H9 (cell line): ENCODE measurements at regions not wholly inside any gene's neighbourhood (a gene's known extent, or its start where the extent isn't known, plus 50 kb on each side); places are given as distances from the start of the nearest gene placed in this dataset.

Experiments used
- DNase-seq: peaks from one replicate; pipeline ENCODE4 v3.0.0-alpha.2; 2017
- H2AFZ ChIP-seq: one replicate; pipeline ENCODE4 v1.6.1; 2013; ENCODE audit warnings: mild to moderate bottlenecking, low read length, control low read depth, moderate library complexity
- H2AK5ac ChIP-seq: 2 replicates; pipeline ENCODE4 v1.6.1; 2013; ENCODE audit warnings: low read length, control low read depth, mixed read lengths; ENCODE audit not compliant: insufficient read length
- H2BK120ac ChIP-seq: one replicate; pipeline ENCODE4 v1.6.1; 2013; ENCODE audit warnings: low read depth, mild to moderate bottlenecking, low read length, control low read depth, inconsistent platforms; ENCODE audit not compliant: poor library complexity, severe bottlenecking
- H2BK12ac ChIP-seq: 2 replicates; pipeline ENCODE4 v1.6.1; 2013; ENCODE audit warnings: low read length, control low read depth, mixed read lengths, low read depth; ENCODE audit not compliant: insufficient read length
- H2BK15ac ChIP-seq: 2 replicates; pipeline ENCODE4 v1.6.1; 2013; ENCODE audit warnings: low read depth, low read length, control low read depth
- H2BK20ac ChIP-seq: one replicate; pipeline ENCODE4 v1.6.1; 2013; ENCODE audit warnings: low read depth, mild to moderate bottlenecking, low read length, control low read depth, inconsistent platforms; ENCODE audit not compliant: poor library complexity, severe bottlenecking
- H2BK5ac ChIP-seq: 2 replicates; pipeline ENCODE4 v1.6.1; 2013; ENCODE audit warnings: low read length, control low read depth, mixed read lengths; ENCODE audit not compliant: insufficient read length
- H3K14ac ChIP-seq: 2 replicates; pipeline ENCODE4 v1.6.1; 2013; ENCODE audit warnings: low read length, control low read depth; ENCODE audit not compliant: insufficient read depth
- H3K18ac ChIP-seq: 2 replicates; pipeline ENCODE4 v1.6.1; 2013; ENCODE audit warnings: low read depth, mild to moderate bottlenecking, mixed read lengths, low read length, control low read depth; ENCODE audit not compliant: insufficient read length
- H3K23ac ChIP-seq: 2 replicates; pipeline ENCODE4 v1.6.1; 2013; ENCODE audit warnings: low read length, control low read depth, mixed read lengths, low read depth; ENCODE audit not compliant: insufficient read length
- H3K23me2 ChIP-seq: 2 replicates; pipeline ENCODE4 v1.6.1; 2013; ENCODE audit warnings: low read depth, mild to moderate bottlenecking, mixed read lengths, low read length, control low read depth; ENCODE audit not compliant: insufficient read length, poor library complexity, severe bottlenecking
- H3K27ac ChIP-seq: 2 replicates; pipeline ENCODE4 v1.5.1; 2013; ENCODE audit warnings: low read length, control low read depth, mixed read lengths, low read depth; ENCODE audit not compliant: insufficient read length
- H3K27me3 ChIP-seq: 2 replicates; pipeline ENCODE4 v1.6.1; 2013; ENCODE audit warnings: low read length, control low read depth, inconsistent platforms; ENCODE audit not compliant: insufficient read depth
- H3K4ac ChIP-seq: 2 replicates; pipeline ENCODE4 v1.6.1; 2013; ENCODE audit warnings: low read depth, mild to moderate bottlenecking, control low read depth, inconsistent platforms, low read length, moderate library complexity
- H3K4me1 ChIP-seq: 2 replicates; pipeline ENCODE4 v1.6.1; 2013; ENCODE audit warnings: low read length, control low read depth, inconsistent platforms; ENCODE audit not compliant: insufficient read depth
- H3K4me2 ChIP-seq: 2 replicates; pipeline ENCODE4 v1.6.1; 2013; ENCODE audit warnings: low read length, control low read depth, mixed read lengths; ENCODE audit not compliant: insufficient read length, insufficient read depth
- H3K56ac ChIP-seq: 2 replicates; pipeline ENCODE4 v1.6.1; 2013; ENCODE audit warnings: low read depth, mild to moderate bottlenecking, mixed read lengths, low read length, control low read depth; ENCODE audit not compliant: insufficient read length
- H3K79me1 ChIP-seq: 2 replicates; pipeline ENCODE4 v1.6.1; 2013; ENCODE audit warnings: low read depth, mild to moderate bottlenecking, moderate library complexity, low read length, control low read depth, inconsistent platforms; ENCODE audit not compliant: insufficient read depth, poor library complexity, severe bottlenecking
- H3K79me2 ChIP-seq: 2 replicates; pipeline ENCODE4 v1.6.1; 2013; ENCODE audit warnings: low read length, control low read depth, inconsistent platforms; ENCODE audit not compliant: insufficient read depth
- H3K9ac ChIP-seq: 2 replicates; pipeline ENCODE4 v1.6.1; 2013; ENCODE audit warnings: low read length, control low read depth, mixed read lengths; ENCODE audit not compliant: insufficient read length; ENCODE audit errors: extremely low read depth
- H3K9me3 ChIP-seq: one replicate; pipeline ENCODE4 v1.6.1; 2013; ENCODE audit warnings: low read depth, low read length, inconsistent platforms; ENCODE audit not compliant: control insufficient read depth
- H3T11ph ChIP-seq: one replicate; pipeline ENCODE4 v1.6.1; 2013; ENCODE audit warnings: mild to moderate bottlenecking, low read length, control low read depth, inconsistent platforms
- H4K20me1 ChIP-seq: one replicate; pipeline ENCODE4 v1.6.1; 2013; ENCODE audit not compliant: control insufficient read depth, insufficient read length, insufficient read depth
- H4K5ac ChIP-seq: 2 replicates; pipeline ENCODE4 v1.6.1; 2013; ENCODE audit warnings: low read depth, mild to moderate bottlenecking, mixed read lengths, low read length, control low read depth; ENCODE audit not compliant: insufficient read length
- H4K8ac ChIP-seq: replicated peaks from 2 replicates; pipeline ENCODE4 v1.6.1; 2013; ENCODE audit warnings: low read length, control low read depth, mixed read lengths, low read depth; ENCODE audit not compliant: insufficient read length
- H4K91ac ChIP-seq: 2 replicates; pipeline ENCODE4 v1.6.1; 2013; ENCODE audit warnings: low read depth, mild to moderate bottlenecking, moderate library complexity, mixed read lengths, low read length, control low read depth; ENCODE audit not compliant: insufficient read length
- H3K27ac Mint-ChIP-seq, 3 experiments: 2 replicates in 2 of 3; 3 replicates in 1 of 3; pipeline ENCODE4 v1.8.0; 2020 to 2021; ENCODE audit warnings: mixed read lengths in 3 of 3, mild to moderate bottlenecking in 1 of 3, moderate library complexity in 1 of 3
- H3K27me3 Mint-ChIP-seq: 2 replicates; pipeline ENCODE4 v1.8.0; 2021; ENCODE audit warnings: low read depth, mild to moderate bottlenecking, moderate library complexity, mixed read lengths
- H3K36me3 Mint-ChIP-seq, 3 experiments: 2 replicates in 2 of 3; 3 replicates in 1 of 3; pipeline ENCODE4 v1.8.0; 2020 to 2021; ENCODE audit warnings: low read depth in 3 of 3, mixed read lengths in 3 of 3; ENCODE audit not compliant: insufficient read depth in 1 of 3
- H3K4me1 Mint-ChIP-seq, 2 experiments: 2 replicates each; pipeline ENCODE4 v1.8.0; 2020; ENCODE audit warnings: mixed read lengths in 2 of 2
- H3K4me3 Mint-ChIP-seq, 2 experiments: 2 replicates in 1 of 2; 3 replicates in 1 of 2; pipeline ENCODE4 v1.8.0; 2020 to 2021; ENCODE audit warnings: mild to moderate bottlenecking in 2 of 2, mixed read lengths in 2 of 2, moderate library complexity in 1 of 2
- H3K9me3 Mint-ChIP-seq, 2 experiments: 2 replicates in 1 of 2; 3 replicates in 1 of 2; pipeline ENCODE4 v1.8.0; 2020; ENCODE audit warnings: mild to moderate bottlenecking in 2 of 2, mixed read lengths in 2 of 2, moderate library complexity in 1 of 2
- WGBS: extraction: QIAGEN DNeasy Blood & Tissue Kit; methylation state at CpG from one replicate; pipeline ENCODE4 v1.1.7; 2013; ENCODE audit warnings: missing lambda C conversion rate, low lambda C conversion rate, mixed read lengths; ENCODE audit not compliant: insufficient read length; ENCODE audit errors: extremely low coverage; 5-methylcytosine and 5-hydroxymethylcytosine counted together
- TF ChIP-seq, protein P1 (sequence below): fragments of 200-600 bp; sonication (generic); conservative IDR thresholded peaks from 3 replicates; pipeline ENCODE4 v1.8.0; 2021; ENCODE audit warnings: antibody characterized with exemption, mild to moderate bottlenecking

DNA sequence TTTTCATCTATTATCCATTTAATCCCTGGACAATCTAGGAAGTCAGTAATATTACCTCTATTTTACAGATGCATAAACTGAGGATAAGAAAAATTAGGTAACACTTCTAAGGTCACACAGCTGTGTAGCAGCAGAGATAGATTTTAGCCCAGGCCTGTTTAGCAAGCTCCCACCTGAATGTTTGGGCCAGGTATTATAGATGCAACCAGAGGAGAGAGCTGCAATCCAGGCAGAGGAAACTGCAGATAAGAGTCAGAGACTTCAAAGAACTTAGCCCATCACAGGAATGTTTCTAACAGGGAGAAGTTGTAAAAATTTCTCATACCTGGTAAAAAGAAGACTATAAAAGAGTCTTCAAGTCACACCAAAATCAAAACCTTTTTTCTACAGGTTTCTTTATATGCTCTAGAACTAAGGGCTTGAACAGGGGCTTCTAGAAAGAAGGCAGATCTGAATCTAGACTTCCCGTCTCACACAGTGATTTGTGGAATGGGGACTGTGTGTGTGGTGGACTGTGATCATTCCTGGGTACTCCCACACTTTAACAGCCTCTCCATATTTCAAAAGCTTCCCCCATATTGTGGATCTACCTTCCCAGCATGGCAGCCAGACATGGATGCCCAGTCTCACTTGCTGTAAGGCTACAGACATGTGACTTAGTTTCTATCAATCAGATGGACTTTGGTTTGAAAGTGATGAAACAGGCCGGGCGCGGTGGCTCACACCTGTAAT, 128.7 kb downstream of the TLR5 start:
- peaks cover 34 to 59% (median 42%) of the 10 kb centered on the region in 3 experiments for H3K36me3 Mint-ChIP-seq

More for the DNA sequence above, 128.7 kb downstream of the TLR5 start:
- Histone ChIP-seq H2BK15ac (no peak overlapping the region), H2BK20ac (no peak overlapping the region), H2BK5ac (no peak overlapping the region), H4K91ac (no peak overlapping the region), H3K18ac (no peak overlapping the region), H3K4me2 (no peak overlapping the region), H2AK5ac (no peak overlapping the region), H3K79me1 (no peaks in the 10 kb centered on the region), H3K4me1 (peaks cover 11% of the 10 kb centered on the region; the same call in 1 of the 2 replicates), H3K4ac (no peak overlapping the region), H3K9ac (no peak overlapping the region), H3T11ph (no peak overlapping the region), H3K23me2 (no peaks in the 10 kb centered on the region), H3K14ac (no peak overlapping the region), H2BK120ac (no peak overlapping the region), H3K27me3 (no peaks in the 10 kb centered on the region), H3K23ac (no peak overlapping the region), H4K8ac (no peak overlapping the region), H3K56ac (no peak overlapping the region), H2AFZ (no peak overlapping the region), H2BK12ac (no peak overlapping the region), H3K79me2 (no peaks in the 10 kb centered on the region), H4K20me1 (no peaks in the 10 kb centered on the region), H3K27ac (no peak overlapping the region), H4K5ac (no peak overlapping the region), H3K9me3 (no peaks in the 10 kb centered on the region)
- peaks cover 50 to 59% of the 10 kb centered on the region in 2 experiments for H3K4me1 Mint-ChIP-seq
- peaks cover 3% of the 10 kb centered on the region in 2 experiments; a peak in 2 of 5 replicates for H3K9me3 Mint-ChIP-seq
- WGBS, result no CpG with 5 or more reads among the region's 4 CpGs
- H3K27ac Mint-ChIP-seq, result no peak overlapping the region; a peak in 1 of 7 replicates
- no peak overlapping the region; a peak in 1 of 5 replicates for H3K4me3 Mint-ChIP-seq
- TF ChIP-seq, protein P1, sequence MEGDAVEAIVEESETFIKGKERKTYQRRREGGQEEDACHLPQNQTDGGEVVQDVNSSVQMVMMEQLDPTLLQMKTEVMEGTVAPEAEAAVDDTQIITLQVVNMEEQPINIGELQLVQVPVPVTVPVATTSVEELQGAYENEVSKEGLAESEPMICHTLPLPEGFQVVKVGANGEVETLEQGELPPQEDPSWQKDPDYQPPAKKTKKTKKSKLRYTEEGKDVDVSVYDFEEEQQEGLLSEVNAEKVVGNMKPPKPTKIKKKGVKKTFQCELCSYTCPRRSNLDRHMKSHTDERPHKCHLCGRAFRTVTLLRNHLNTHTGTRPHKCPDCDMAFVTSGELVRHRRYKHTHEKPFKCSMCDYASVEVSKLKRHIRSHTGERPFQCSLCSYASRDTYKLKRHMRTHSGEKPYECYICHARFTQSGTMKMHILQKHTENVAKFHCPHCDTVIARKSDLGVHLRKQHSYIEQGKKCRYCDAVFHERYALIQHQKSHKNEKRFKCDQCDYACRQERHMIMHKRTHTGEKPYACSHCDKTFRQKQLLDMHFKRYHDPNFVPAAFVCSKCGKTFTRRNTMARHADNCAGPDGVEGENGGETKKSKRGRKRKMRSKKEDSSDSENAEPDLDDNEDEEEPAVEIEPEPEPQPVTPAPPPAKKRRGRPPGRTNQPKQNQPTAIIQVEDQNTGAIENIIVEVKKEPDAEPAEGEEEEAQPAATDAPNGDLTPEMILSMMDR, result no peak
- H3K27me3 Mint-ChIP-seq, result peaks cover 1% of the 10 kb centered on the region; the same call in 1 of the 2 replicates
- DNase-seq, result no peak
